GM10266 (cell line): ENCODE measurements at regions not wholly inside any gene's neighbourhood (a gene's known extent, or its start where the extent isn't known, plus 50 kb on each side); places are given as distances from the start of the nearest gene placed in this dataset.

Experiments
- DNase-seq: peaks from one replicate; pipeline ENCODE4 v3.0.0; 2012; ENCODE audit errors: extremely low spot score
- TF ChIP-seq, protein P1 (sequence below): IDR thresholded peaks from 2 replicates; pipeline ENCODE4 v1.5.1; 2012; ENCODE audit warnings: mild to moderate bottlenecking, low read depth; ENCODE audit not compliant: control insufficient read depth, insufficient read depth; ENCODE audit errors: missing control alignments

DNA sequence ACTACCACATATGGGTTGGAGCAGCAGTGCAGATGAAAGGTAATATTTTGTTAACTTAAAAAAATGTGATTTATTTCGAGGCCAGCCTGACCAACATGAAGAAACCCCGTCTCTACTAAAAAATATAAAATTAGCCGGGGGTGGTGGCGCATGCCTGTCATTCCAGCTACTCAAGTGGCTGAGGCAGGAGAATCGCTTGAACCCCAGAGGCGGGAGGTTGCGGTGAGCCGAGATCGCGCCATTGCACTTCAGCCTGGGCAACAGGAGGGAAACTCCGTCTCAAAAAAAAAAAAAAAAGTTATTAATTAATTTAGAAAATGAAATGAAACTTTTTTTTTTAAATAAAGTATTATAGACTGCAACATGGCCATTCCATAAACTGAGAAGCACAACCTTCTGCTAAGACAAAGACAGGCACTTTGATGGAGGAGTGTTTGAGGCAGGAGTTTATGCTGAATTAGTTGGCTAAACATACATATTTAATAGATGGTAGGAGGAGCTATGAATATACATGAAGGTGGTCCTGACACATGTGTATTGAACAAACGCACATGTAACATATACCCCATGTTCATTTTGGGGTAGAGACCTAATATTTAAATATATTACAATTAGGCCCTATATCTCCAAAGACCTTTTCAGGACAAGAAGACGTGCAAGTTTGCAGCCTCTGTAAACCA lies 1485.3 kb upstream of the MIR17HG start:
- no peak for DNase-seq
- TF ChIP-seq, protein P1, sequence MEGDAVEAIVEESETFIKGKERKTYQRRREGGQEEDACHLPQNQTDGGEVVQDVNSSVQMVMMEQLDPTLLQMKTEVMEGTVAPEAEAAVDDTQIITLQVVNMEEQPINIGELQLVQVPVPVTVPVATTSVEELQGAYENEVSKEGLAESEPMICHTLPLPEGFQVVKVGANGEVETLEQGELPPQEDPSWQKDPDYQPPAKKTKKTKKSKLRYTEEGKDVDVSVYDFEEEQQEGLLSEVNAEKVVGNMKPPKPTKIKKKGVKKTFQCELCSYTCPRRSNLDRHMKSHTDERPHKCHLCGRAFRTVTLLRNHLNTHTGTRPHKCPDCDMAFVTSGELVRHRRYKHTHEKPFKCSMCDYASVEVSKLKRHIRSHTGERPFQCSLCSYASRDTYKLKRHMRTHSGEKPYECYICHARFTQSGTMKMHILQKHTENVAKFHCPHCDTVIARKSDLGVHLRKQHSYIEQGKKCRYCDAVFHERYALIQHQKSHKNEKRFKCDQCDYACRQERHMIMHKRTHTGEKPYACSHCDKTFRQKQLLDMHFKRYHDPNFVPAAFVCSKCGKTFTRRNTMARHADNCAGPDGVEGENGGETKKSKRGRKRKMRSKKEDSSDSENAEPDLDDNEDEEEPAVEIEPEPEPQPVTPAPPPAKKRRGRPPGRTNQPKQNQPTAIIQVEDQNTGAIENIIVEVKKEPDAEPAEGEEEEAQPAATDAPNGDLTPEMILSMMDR, result no peak

DNA sequence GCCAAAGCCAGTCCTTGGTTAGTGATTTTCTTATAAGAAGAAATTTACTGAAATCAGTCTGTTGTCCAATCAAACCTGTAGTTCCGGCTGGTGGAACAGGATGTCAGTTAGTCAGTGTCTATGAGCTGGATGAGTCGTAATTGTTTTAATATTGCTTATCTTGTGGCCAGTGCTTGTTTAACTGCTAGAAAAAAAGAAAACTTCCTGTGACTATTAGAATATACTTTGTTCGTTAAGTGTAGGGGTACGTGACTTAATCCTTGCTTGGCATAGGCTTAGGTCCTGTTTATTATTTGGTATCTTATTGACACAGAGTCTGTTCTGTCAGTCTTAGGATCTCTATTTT lies 1484.8 kb upstream of the MIR17HG start:
- TF ChIP-seq, protein P1, result no peak
- no peak for DNase-seq

- no peak for DNase-seq
- TF ChIP-seq, protein P1, result no peak
These were observed 1482.1 kb upstream of the MIR17HG start for GRCh38 chr13:89865164-89866064.

DNA sequence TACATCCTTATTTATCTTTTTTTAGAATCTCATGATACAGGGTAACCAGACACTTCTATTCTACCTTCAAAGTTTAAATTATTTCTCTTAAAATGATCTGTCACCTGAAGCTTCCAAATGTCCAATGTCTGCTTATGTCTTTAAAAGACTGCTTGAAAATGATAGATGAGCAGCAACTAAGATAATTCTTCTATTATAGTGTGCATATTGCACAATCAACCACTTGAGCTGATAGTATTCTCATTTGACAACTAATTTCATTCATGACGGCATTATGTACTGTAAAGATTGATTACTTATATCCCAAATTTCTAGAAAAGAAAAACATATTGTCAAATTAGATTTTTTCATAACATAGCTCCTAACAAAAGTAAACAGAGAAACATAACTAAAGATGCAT lies 1478.2 kb upstream of the MIR17HG start:
- no peak for DNase-seq
- TF ChIP-seq, protein P1, result no peak

GRCh38 chr13:89878904-89879303 lies 1468.6 kb upstream of the MIR17HG start:
- TF ChIP-seq, protein P1, result no peak
- DNase-seq, result no peak

DNA sequence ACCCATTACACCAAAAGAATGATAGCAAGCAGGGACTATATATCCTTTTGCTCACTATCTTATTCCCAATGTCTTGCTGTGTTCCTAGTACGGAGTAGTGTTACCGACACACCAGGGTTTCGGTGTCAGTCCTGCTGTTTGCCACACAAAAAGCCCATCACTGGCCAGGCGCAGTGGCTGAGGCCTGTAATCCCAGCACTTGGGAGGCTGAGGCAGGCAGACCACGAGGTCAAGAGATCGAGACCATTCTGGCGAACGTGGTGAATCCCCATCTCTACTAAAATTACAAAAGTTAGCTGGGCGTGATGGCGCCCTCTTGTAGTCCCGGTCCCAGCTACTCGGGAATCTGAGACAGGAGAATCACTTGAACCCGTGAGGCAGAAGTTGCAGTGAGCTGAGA lies 1467.3 kb upstream of the MIR17HG start:
- TF ChIP-seq, protein P1, result no peak
- DNase-seq, result no peak
